HG03280 (cell line): ENCODE measurements at regions not wholly inside any gene's neighbourhood (a gene's known extent, or its start where the extent isn't known, plus 50 kb on each side); places are given as distances from the start of the nearest gene placed in this dataset.
"Not testable (repeated sequence)": the region's sequence is repeated elsewhere in the genome, so short reads cannot be mapped to it uniquely, and the experiment has no call there.

Experiments
- ATAC-seq: cut with Tn5 transposase; IDR thresholded peaks from one replicate; pipeline ENCODE4 v1.9.1; 2021; ENCODE audit warnings: mild to moderate bottlenecking, moderate library complexity; ENCODE audit not compliant: unreplicated experiment

- not testable (repeated sequence) for ATAC-seq
Observed at GRCh38 chr12:116327992-116328391, 50.5 kb upstream of the MED13L start.

GRCh38 chr12:116331876-116332275 is 54.4 kb upstream of the MED13L start:
- no peak for ATAC-seq

- no peak for ATAC-seq
Observed at GRCh38 chr12:116332705-116333380, 55.4 kb upstream of the MED13L start.

GRCh38 chr12:116333402-116333801 is 55.9 kb upstream of the MED13L start:
- ATAC-seq: no peak

- peak; percentile 83 for ATAC-seq
Observed at GRCh38 chr12:116336542-116337065, 59.1 kb upstream of the MED13L start.

- ATAC-seq: no peak
Observed at GRCh38 chr12:116337312-116337711, 59.8 kb upstream of the MED13L start.

- ATAC-seq: no peak
Observed at GRCh38 chr12:116338064-116338846, 60.8 kb upstream of the MED13L start.

GRCh38 chr12:116339062-116339461 is 61.6 kb upstream of the MED13L start:
- no peak for ATAC-seq

- no peak for ATAC-seq
Observed at GRCh38 chr12:116339800-116340371, 62.4 kb upstream of the MED13L start.

- no peak for ATAC-seq
Observed at GRCh38 chr12:116343331-116343884, 65.9 kb upstream of the MED13L start.

GRCh38 chr12:116346222-116346621 is 68.7 kb upstream of the MED13L start:
- ATAC-seq: no peak

GRCh38 chr12:116346741-116347140 is 69.2 kb upstream of the MED13L start:
- no peak for ATAC-seq

GRCh38 chr12:116347265-116347664 is 69.8 kb upstream of the MED13L start:
- no peak for ATAC-seq

GRCh38 chr12:116352315-116352835 is 74.9 kb upstream of the MED13L start:
- no peak for ATAC-seq

- no peak for ATAC-seq
Observed at GRCh38 chr12:116353958-116354357, 76.5 kb upstream of the MED13L start.

- ATAC-seq: no peak
Observed at GRCh38 chr12:116354534-116354933, 77.0 kb upstream of the MED13L start.

- no peak for ATAC-seq
Observed at GRCh38 chr12:116354950-116355783, 77.7 kb upstream of the MED13L start.

- no peak for ATAC-seq
Observed at GRCh38 chr12:116358536-116358892, 81.0 kb upstream of the MED13L start.

- ATAC-seq: peak; percentile 89
Observed at GRCh38 chr12:116358893-116359761, 81.6 kb upstream of the MED13L start.
